Stimulated activated naive CD8-positive, alpha-beta T cell treated with anti-CD3 and anti-CD28 coated beads, Interleukin-15, amount 100 ng/mL, for 72 hours (primary cell): ENCODE measurements at regions not wholly inside any gene's neighbourhood (a gene's known extent, or its start where the extent isn't known, plus 50 kb on each side); places are given as distances from the start of the nearest gene placed in this dataset.

Source experiments
- ATAC-seq: fragments of 150-1000 bp; cut with Tn5 transposase; 2 replicates; pipeline ENCODE4 v1.10.0; 2021; ENCODE audit warnings: mild to moderate bottlenecking, moderate library complexity
- DNase-seq, 2 donors: peaks; one replicate each; pipeline ENCODE4 v3.0.0; 2021 to 2022
- H3K27ac Mint-ChIP-seq, 2 donors: one replicate each; pipeline ENCODE4 v1.8.0; 2022; ENCODE audit warnings: mild to moderate bottlenecking in 2 of 2, mixed read lengths in 2 of 2, moderate library complexity in 2 of 2
- H3K27me3 Mint-ChIP-seq: one replicate; pipeline ENCODE4 v1.8.0; 2022; ENCODE audit warnings: mixed read lengths
- H3K4me1 Mint-ChIP-seq: one replicate; pipeline ENCODE4 v1.8.0; 2022; ENCODE audit warnings: mild to moderate bottlenecking, mixed read lengths
- H3K4me3 Mint-ChIP-seq, 2 donors: one replicate each; pipeline ENCODE4 v1.8.0; 2022; ENCODE audit warnings: mild to moderate bottlenecking in 2 of 2, mixed read lengths in 2 of 2, moderate library complexity in 1 of 2
- H3K9me3 Mint-ChIP-seq, 2 donors: one replicate each; pipeline ENCODE4 v1.8.0; 2022; ENCODE audit warnings: mixed read lengths in 2 of 2

DNA sequence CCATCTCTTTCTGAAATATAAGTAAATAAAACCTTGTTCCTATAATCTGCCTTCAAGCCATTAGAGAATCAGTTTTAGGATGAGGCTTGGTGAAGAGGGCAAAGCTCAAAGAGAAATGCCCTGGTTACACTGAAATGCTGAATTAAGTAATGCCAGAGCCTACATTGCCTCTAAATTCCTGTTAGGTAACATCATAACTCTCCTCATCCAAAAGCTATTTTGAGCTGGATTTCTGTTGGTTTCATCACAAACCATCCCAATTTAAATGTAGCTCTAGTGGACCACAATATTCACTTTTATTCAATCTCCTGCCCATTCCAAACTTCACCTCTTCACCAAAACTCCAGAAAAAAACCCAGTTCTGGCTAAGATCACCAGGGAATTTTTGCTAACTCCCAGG, 1319.7 kb upstream of the TENM3 start:
- H3K9me3 Mint-ChIP-seq = peaks cover 4 to 5% of the 10 kb centered on the region in 2 donors
- DNase-seq = no peak
- H3K27me3 Mint-ChIP-seq = no peaks in the 10 kb centered on the region
- ATAC-seq = no peak
- no peak overlapping the region for H3K27ac Mint-ChIP-seq
- H3K4me1 Mint-ChIP-seq = no peaks in the 10 kb centered on the region
- no peak overlapping the region for H3K4me3 Mint-ChIP-seq

DNA sequence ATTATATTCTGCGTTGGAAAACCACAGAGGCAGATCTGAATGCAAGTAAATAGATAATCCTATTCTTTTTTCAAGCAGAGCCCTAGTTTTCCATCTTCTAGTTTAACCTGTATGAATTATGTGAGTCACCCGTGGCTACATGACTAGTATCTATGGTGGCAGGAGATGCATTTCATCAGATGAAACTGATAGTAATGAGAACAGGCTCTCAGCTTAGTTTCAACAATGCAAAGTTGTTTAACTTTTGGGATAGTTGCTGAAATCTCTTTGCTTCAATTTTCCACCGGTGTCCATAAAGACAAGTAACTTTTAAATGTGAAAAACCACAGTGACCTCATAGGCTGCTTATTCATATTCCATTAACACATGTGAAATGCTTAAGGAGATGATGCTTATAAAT, 1317.4 kb upstream of the TENM3 start:
- no peak overlapping the region for H3K27ac Mint-ChIP-seq
- ATAC-seq (no peak), DNase-seq (no peak)
- H3K27me3 Mint-ChIP-seq = no peaks in the 10 kb centered on the region
- H3K9me3 Mint-ChIP-seq = peaks cover 3 to 5% of the 10 kb centered on the region in 2 donors
- H3K4me1 Mint-ChIP-seq = no peaks in the 10 kb centered on the region
- no peak overlapping the region for H3K4me3 Mint-ChIP-seq

DNA sequence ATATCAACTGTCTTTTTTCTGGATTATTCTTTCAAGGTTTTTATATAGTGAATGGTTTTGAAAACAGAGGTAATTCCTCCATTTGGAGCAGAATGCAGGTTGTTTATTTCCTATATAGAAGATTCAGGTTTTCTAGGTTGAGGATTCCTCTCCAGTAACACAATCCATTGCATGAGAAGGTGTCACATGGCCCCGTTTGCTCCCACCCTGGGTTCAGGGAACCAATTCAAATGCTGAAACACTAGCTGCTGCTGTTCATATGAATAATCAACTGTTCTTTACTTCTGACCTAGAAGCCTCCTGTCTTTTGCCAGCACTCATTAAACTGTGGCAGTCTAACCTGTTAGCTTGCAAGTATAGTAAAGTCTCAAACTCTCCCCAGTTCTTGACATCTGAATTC, 1316.9 kb upstream of the TENM3 start:
- DNase-seq (no peak), ATAC-seq (no peak)
- Mint-ChIP-seq H3K4me3 (no peak overlapping the region), H3K27me3 (no peaks in the 10 kb centered on the region), H3K4me1 (no peaks in the 10 kb centered on the region), H3K9me3 (peaks cover 0 to under 1% of the 10 kb centered on the region in 2 donors), H3K27ac (no peak overlapping the region)

DNA sequence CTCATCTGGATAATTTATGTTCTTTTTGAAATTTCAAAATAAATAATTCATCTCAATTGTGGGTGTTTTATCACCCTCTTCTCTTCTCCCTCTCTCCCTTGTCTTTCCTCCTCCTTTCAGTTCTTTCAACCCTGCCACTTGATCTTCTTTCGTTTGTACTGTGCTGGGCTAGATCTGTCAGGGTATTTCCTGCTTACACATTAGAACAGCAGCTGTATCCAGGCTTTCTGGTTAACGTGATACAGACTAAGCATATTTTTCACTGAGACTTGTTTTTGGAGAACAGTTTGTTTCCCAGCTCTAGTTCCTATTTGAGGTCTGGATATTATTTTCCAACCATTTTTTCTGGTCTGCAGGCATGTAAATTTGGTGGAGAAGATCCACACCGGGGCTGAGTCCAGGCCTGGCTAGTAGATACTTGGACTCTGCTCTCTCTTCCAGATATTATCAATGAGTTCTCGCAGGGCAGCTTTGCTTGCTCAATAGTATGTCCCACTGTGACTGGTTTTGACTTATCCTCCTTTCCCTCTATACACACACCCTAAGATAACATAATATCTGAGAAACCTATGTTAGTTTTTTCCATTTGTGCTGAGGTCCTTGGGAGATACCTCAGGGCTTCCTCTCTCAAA, 1310.7 kb upstream of the TENM3 start:
- Mint-ChIP-seq H3K4me3 (no peak overlapping the region), H3K9me3 (peaks cover 0 to 8% of the 10 kb centered on the region in 2 donors), H3K27me3 (no peaks in the 10 kb centered on the region), H3K27ac (no peak overlapping the region), H3K4me1 (no peaks in the 10 kb centered on the region)
- no peak for ATAC-seq
- DNase-seq = no peak

DNA sequence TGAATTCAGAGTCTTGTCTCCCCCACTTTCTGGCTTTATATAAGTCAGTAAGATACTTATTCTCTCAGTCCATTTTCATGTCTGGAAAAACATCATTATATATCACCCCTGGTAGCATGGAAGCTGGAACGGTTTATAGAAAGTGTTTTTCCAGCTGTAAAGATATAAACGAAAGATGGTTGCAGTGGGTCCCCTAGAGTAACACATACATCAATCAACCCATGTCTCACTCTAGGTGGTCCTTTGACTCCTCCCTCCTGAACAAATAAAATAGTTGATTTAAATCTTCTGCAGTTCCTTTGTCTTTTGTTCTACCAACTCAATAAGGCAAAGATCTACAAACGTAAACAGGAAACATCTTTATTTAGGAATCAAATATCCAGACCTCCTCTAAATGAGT, 1306.1 kb upstream of the TENM3 start:
- Mint-ChIP-seq H3K4me1 (no peaks in the 10 kb centered on the region), H3K9me3 (peaks cover 0 to 8% of the 10 kb centered on the region in 2 donors), H3K27ac (no peak overlapping the region), H3K27me3 (no peaks in the 10 kb centered on the region), H3K4me3 (no peak overlapping the region)
- no peak for DNase-seq
- ATAC-seq = no peak

DNA sequence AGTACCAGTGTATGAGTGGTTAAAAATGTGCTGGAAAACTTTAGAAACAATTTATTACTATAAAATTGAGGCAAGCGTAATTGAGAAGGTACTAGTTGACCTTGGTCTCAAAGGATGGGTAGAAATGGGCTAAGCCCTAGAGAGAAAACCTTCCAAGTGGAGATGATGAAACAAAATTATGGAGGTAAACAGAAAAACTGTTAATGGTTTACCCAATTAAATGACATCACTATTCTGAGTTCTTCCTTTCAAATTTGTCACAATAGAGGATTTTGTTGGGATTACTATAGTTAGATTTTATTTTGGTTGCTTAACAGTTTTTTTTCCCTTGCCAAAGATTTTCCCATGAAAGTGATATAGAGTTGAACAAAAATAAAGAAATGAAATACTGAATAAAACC, 1302.5 kb upstream of the TENM3 start:
- no peak for ATAC-seq

DNA sequence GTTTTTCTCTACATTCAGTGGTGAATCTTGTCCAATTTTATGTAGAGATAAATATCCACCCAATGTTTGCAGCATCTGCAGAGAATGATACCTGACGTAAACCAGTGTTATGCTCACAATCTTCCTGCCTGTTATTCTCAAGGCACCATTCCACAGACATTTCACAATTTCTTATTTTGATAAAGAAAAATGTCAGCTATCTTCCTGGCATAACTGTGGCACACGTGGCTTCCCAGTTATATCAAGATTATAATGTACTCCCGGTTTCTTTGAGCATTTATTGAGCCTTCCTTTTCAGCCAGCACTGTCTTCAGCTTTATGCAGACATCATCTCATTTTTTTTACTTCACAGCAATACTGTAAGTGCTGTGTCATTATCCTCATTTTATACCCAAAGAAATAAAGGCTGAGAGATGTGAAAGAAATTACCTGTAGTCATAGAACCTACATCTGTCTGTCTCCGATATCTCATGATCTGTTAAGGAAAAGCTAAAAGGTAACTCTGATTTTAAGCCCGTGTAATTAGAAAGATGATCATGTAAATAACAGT, 1300.8 kb upstream of the TENM3 start:
- no peaks in the 10 kb centered on the region for H3K27me3 Mint-ChIP-seq
- ATAC-seq (no peak), DNase-seq (no peak)
- no peaks in the 10 kb centered on the region for H3K4me1 Mint-ChIP-seq
- H3K4me3 Mint-ChIP-seq = no peak overlapping the region
- no peaks in the 10 kb centered on the region for H3K9me3 Mint-ChIP-seq
- no peak overlapping the region for H3K27ac Mint-ChIP-seq

More for the DNA sequence above, 1302.5 kb upstream of the TENM3 start:
- H3K27me3 Mint-ChIP-seq = no peaks in the 10 kb centered on the region
- no peaks in the 10 kb centered on the region for H3K9me3 Mint-ChIP-seq
- no peak overlapping the region for H3K27ac Mint-ChIP-seq
- no peaks in the 10 kb centered on the region for H3K4me1 Mint-ChIP-seq
- no peak for DNase-seq
- no peak overlapping the region for H3K4me3 Mint-ChIP-seq

DNA sequence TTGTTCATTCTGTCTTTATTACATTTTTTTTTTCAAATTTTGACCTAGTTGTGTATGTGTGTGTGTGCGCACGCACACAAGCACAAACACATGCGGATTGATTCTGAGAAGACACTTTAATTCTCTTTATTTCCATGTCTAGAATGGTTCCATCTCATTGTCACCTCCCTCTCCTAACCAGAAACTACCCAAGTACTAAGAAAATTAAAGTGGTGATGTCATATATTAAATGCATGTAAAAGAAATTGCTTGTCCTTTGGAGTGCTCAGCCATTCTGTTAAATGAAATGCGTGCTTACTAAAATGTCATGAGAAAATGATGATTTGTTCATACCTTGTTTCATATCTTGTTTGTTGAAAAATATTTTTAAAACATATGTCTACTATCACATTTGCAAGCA, 1297.0 kb upstream of the TENM3 start:
- Mint-ChIP-seq H3K4me3 (no peak overlapping the region), H3K27me3 (no peaks in the 10 kb centered on the region), H3K27ac (no peak overlapping the region), H3K4me1 (no peaks in the 10 kb centered on the region), H3K9me3 (no peaks in the 10 kb centered on the region)
- ATAC-seq (no peak), DNase-seq (no peak)

DNA sequence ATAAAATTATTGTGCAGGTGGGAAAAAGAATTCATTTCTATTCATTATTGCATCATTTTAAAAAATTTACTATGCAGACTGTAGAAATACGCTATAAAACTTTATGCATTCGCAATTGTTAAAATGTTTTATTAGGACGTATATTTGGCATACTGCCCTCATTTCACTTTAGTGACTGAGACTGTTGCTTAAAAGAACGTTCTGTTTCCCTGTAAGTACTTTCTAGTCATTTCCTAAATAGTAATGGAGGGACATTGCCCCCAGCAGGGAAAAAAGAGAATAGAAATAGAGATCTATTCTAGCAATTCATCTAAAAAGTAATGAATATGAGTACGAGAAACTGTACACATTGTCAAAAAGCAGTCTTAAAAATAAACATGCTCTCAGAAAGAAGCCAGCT, 1295.8 kb upstream of the TENM3 start:
- Mint-ChIP-seq H3K27ac (no peak overlapping the region), H3K4me1 (no peaks in the 10 kb centered on the region), H3K27me3 (no peaks in the 10 kb centered on the region), H3K9me3 (no peaks in the 10 kb centered on the region), H3K4me3 (no peak overlapping the region)
- ATAC-seq = no peak
- no peak for DNase-seq

DNA sequence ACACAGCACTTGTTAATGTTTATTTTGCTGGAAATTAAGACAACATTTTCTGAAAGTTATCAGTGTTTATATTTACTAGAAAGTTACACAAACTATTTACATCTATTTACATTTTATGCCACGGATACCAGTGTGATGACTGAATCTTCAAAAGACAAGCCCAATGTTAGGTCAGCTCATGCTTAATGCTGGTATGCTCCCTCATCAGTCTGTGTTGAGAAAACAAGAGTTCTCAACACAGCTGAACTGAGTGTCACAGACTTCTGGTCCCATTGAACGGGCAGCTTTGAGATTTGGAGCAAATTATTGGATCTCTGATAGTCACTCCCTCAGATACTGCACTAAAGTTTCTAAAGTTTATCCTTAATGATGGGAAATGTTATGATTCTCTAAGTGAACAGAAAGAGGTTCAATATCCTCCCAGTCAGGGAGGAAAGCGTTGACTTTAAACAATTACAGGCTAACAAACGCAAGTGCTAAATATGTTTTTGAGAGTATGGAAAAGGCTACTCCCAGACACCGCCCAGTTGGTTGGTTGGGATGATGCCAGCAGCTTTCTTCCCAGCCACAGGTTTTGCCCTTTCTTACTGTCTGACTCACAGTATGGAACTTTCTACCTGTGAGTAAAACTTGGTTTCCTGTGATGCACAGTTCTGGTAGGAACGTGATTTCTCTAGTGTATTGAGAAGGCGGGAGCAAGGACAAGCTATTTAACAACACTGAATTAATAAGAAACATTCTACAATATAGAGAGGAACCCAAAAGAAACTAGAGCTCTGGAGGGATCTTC, 1293.6 kb upstream of the TENM3 start:
- H3K27me3 Mint-ChIP-seq = no peaks in the 10 kb centered on the region
- ATAC-seq = no peak
- DNase-seq = no peak
- H3K27ac Mint-ChIP-seq = no peak overlapping the region
- H3K4me1 Mint-ChIP-seq = no peaks in the 10 kb centered on the region
- H3K4me3 Mint-ChIP-seq = no peak overlapping the region
- no peaks in the 10 kb centered on the region for H3K9me3 Mint-ChIP-seq

DNA sequence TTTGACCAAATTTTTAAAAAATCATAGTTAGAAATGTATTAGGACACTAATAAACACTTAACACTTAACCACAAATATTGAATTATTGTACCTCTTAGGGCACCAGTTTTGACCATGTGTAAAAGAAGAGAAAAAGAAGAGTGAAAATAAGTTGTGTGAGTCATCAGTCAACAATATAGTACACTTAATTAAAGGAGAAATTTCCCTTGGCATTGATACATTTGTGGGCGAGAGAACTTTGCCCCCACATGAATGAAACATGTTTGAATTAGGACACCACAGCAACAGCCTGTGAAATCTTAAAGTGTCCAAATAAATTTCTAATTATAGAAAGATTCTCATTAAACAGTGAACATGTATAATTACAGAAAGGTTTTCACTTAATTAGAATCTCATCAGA, 1292.8 kb upstream of the TENM3 start:
- ATAC-seq (no peak), DNase-seq (no peak)
- no peaks in the 10 kb centered on the region for H3K4me1 Mint-ChIP-seq
- no peaks in the 10 kb centered on the region for H3K27me3 Mint-ChIP-seq
- H3K9me3 Mint-ChIP-seq = no peaks in the 10 kb centered on the region
- H3K27ac Mint-ChIP-seq = no peak overlapping the region
- no peak overlapping the region for H3K4me3 Mint-ChIP-seq

DNA sequence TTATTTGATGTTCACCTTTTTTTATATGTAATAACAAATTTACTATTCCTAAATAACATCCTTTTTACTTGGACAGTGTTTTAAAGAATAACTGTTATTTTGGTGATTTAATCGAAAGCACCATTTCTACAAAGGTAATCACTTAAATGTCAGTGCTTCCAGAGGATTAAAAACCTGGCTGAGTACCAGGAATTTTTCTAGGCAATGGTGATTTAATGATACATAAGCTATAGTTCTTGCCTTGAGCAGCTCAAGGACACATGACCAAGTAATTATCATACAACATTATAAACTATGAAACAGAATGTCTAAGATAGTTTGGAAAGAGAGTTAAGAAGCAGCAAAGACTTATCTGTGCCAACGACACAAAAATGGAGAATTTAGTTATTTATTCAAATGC, 1291.9 kb upstream of the TENM3 start:
- ATAC-seq = no peak

DNA sequence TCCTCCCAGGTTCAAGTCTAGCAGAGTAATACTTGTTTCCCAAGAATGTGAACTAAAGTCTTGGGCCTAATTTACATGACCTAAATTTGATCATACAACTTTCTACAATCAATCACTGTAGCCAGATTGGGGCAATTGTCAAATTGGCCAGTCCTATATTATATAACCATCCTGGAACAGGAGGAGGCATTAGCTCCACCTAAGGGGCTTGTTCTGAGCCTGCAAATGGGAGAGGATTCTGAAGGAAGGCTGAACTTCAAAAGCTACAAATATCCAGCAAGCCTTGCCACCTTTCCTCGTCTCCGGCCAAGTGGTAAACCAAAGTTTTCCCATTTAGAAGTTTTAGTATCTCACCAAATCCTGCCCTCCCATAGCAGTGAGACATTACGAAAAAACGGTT, 1289.6 kb upstream of the TENM3 start:
- no peak for ATAC-seq
- no peaks in the 10 kb centered on the region for H3K27me3 Mint-ChIP-seq
- H3K4me3 Mint-ChIP-seq = no peak overlapping the region
- no peak overlapping the region for H3K27ac Mint-ChIP-seq
- no peaks in the 10 kb centered on the region for H3K9me3 Mint-ChIP-seq
- no peak for DNase-seq
- H3K4me1 Mint-ChIP-seq = no peaks in the 10 kb centered on the region

More for the DNA sequence above, 1291.9 kb upstream of the TENM3 start:
- Mint-ChIP-seq H3K4me1 (no peaks in the 10 kb centered on the region), H3K4me3 (no peak overlapping the region), H3K27ac (no peak overlapping the region), H3K27me3 (no peaks in the 10 kb centered on the region), H3K9me3 (no peaks in the 10 kb centered on the region)
- DNase-seq = no peak

DNA sequence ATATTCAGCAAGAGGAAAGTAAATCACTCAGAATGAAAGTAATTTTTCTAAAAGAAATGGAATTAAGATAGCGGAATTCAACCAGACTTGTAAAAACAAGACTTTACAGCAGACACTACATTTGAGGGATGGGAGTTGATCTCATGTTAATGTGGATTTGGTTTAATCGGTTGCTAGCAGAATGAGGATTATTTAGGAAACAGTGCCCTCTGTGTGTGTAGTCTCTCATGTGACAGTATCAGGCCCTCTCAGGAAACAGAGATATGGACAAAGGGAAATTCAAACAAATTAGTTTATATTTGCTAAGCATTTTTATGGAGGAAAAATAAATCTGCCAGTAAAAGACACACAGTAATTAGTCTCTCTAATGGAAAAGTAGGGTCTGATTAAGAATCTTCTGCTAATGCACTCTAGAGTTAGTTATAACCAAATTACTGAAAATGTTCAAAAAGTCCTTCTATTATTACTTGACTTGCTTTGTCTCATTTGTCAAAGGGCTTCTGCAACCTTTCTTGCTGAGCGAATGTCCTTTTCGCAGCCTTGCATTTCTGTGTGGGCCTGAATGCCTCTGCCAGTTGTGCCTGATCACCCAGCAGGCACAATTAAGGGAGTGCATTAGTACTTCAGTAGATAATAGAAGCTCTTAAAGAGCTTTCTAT, 1282.3 kb upstream of the TENM3 start:
- Mint-ChIP-seq H3K4me3 (no peak overlapping the region), H3K9me3 (peaks cover 5 to 11% of the 10 kb centered on the region in 2 donors), H3K4me1 (no peaks in the 10 kb centered on the region), H3K27me3 (no peaks in the 10 kb centered on the region), H3K27ac (no peak overlapping the region)
- ATAC-seq (no peak), DNase-seq (no peak)

DNA sequence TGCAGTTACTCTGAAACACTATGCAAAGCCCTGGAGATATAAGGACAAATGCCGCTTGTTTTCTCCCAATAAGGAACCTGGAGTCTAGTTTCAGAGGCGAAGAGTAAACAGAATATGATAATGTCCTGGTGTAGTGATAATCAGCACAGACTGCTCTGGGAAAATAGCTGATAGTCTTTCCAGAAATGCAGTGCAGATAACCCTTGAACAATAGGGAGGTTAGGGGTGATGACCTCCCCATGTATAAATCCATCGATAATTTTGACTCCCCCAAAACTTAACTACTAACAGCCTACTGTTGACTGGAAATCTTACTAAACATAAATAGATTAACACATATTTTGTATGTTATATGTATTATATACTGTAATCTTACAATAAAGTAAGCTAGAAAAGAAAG, 1280.9 kb upstream of the TENM3 start:
- H3K9me3 Mint-ChIP-seq = peaks cover 5 to 11% of the 10 kb centered on the region in 2 donors
- H3K4me1 Mint-ChIP-seq = no peaks in the 10 kb centered on the region
- ATAC-seq (no peak), DNase-seq (no peak)
- H3K27me3 Mint-ChIP-seq = no peaks in the 10 kb centered on the region
- no peak overlapping the region for H3K27ac Mint-ChIP-seq
- no peak overlapping the region for H3K4me3 Mint-ChIP-seq

DNA sequence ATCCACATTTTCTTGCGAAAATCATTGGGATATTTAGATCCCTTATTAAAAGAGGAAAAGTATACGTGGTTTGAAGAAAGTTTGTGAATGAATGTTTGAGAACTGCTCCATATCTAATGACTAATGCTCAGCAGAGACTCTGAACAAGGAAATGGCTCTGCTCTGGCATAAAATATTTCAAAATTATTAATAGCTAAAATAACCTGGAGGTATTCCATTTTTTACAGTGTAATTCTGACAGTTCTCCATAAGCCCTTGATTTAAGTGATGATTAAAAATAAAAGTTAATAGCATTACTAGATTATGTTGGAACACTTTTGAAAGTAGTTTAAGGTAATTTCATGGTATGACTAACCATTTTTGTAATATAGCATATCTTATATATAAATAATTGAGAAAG, 1276.9 kb upstream of the TENM3 start:
- no peak overlapping the region for H3K4me3 Mint-ChIP-seq
- H3K9me3 Mint-ChIP-seq = peaks cover 5 to 11% of the 10 kb centered on the region in 2 donors
- H3K4me1 Mint-ChIP-seq = no peaks in the 10 kb centered on the region
- H3K27me3 Mint-ChIP-seq = no peaks in the 10 kb centered on the region
- no peak overlapping the region for H3K27ac Mint-ChIP-seq
- no peak for ATAC-seq
- DNase-seq = no peak
